Panc1 (cell line): ENCODE measurements at regions not wholly inside any gene's neighbourhood (a gene's known extent, or its start where the extent isn't known, plus 50 kb on each side); places are given as distances from the start of the nearest gene placed in this dataset.

Experiments
- ATAC-seq: fragments of 200-7000 bp; cut with Tn5 transposase; 2 replicates; pipeline ENCODE4 v1.9.1; 2020; ENCODE audit warnings: mild to moderate bottlenecking, moderate library complexity
- BruUV-seq: library from RNA; stranded (reverse); fragments of 400-500 nt; replicated peaks from 2 replicates; lab custom pipeline; 2021; lab: Mats Ljungman, UMichigan
- CTCF ChIA-PET: fragments of 300-600 bp; sonication (Branson Sonifier 250); formaldehyde crosslinking; loops from one replicate; lab custom pipeline; 2022; ENCODE audit warnings: antibody characterized with exemption; lab: Charles Lee
- POLR2A ChIA-PET: fragments of 300-600 bp; sonication (Branson Sonifier 250); formaldehyde crosslinking; loops from one replicate; lab custom pipeline; 2022; ENCODE audit warnings: antibody characterized with exemption; lab: Charles Lee
- DNase-seq: peaks from one replicate; pipeline ENCODE4 v3.0.0-alpha.2; 2010; ENCODE audit warnings: low read depth, low spot score
- H3K27ac ChIP-seq: 2 replicates; pipeline ENCODE4 v1.5.1; 2011; ENCODE audit warnings: mild to moderate bottlenecking, low read length, inconsistent platforms
- H3K27me3 ChIP-seq: fragments of 200-500 bp; sonication (Bioruptor generic); 2 replicates; pipeline ENCODE4 v1.6.0; 2014; ENCODE audit warnings: low read length, inconsistent platforms; ENCODE audit not compliant: control insufficient read depth, insufficient read depth
- H3K36me3 ChIP-seq: fragments of 200-500 bp; sonication (Bioruptor generic); 2 replicates; pipeline ENCODE4 v1.5.1; 2014; ENCODE audit warnings: inconsistent platforms, mild to moderate bottlenecking, low read length, moderate library complexity; ENCODE audit not compliant: control insufficient read depth, insufficient read depth
- H3K4me1 ChIP-seq: 2 replicates; pipeline ENCODE4 v1.5.1; 2011; ENCODE audit warnings: inconsistent platforms, mild to moderate bottlenecking, low read length, moderate library complexity; ENCODE audit not compliant: control insufficient read depth, insufficient read depth
- H3K4me3 ChIP-seq, 2 experiments: 2 replicates each; pipeline ENCODE4 v1.5.1; 2011 to 2012; ENCODE audit warnings: low read depth in 2 of 2, low read length in 2 of 2, mild to moderate bottlenecking in 2 of 2, inconsistent platforms in 1 of 2, moderate library complexity in 1 of 2
- H3K9me3 ChIP-seq: fragments of 200-500 bp; sonication (Bioruptor generic); 2 replicates; pipeline ENCODE4 v1.5.1; 2014; ENCODE audit warnings: low read depth, mild to moderate bottlenecking, inconsistent platforms, low read length, moderate library complexity; ENCODE audit not compliant: control insufficient read depth, insufficient read depth
- POLR2AphosphoS5 ChIP-seq: IDR thresholded peaks from 2 replicates; pipeline ENCODE4 v1.6.1; 2012; ENCODE audit warnings: mild to moderate bottlenecking, low read depth, low read length, moderate library complexity
- REST ChIP-seq, 2 experiments: IDR thresholded peaks; 2 replicates each; pipeline ENCODE4 v1.6.1; 2011 to 2012; ENCODE audit warnings: low read depth in 2 of 2, control low read depth in 1 of 2, low read length in 1 of 2, mild to moderate bottlenecking in 1 of 2, moderate library complexity in 1 of 2; ENCODE audit not compliant: insufficient read depth in 1 of 2
- SIN3A ChIP-seq: IDR thresholded peaks from 2 replicates; pipeline ENCODE4 v1.6.1; 2012; ENCODE audit warnings: low read depth, mild to moderate bottlenecking, low read length, moderate library complexity, borderline replicate concordance; ENCODE audit not compliant: insufficient read depth
- TCF7L2 ChIP-seq: IDR thresholded peaks from 2 replicates; pipeline ENCODE4 v1.6.1; 2011; ENCODE audit warnings: mild to moderate bottlenecking, low read depth, low read length, inconsistent platforms
- in situ Hi-C: cut with HindIII; loops from 2 replicates; pipeline ENCODE4 v1.10.0; 2016; ENCODE audit warnings: low sequenced_read_pairs, low pct_unique_long_range_greater_than_20kb
- intact Hi-C: fragments of 100-400 bp; cut with micrococcal nuclease; formaldehyde crosslinking; loops from one replicate; pipeline ENCODE4 v1.10.0; 2022; ENCODE audit not compliant: unreplicated experiment
- TF ChIP-seq, protein P1 (sequence below): fragments of 450-650 bp; IDR thresholded peaks from 2 replicates; pipeline ENCODE4 v1.5.1; 2017; ENCODE audit warnings: mild to moderate bottlenecking

GRCh38 chr6:54029187-54029586, 82.1 kb upstream of the MLIP start:
- no peaks in the 10 kb centered on the region for H3K36me3 ChIP-seq
- H3K9me3 ChIP-seq, result no peaks in the 10 kb centered on the region
- DNase-seq, result no peak
- ATAC-seq, result no peak
- intact Hi-C loops, result no loop called here
- no peak for TF ChIP-seq REST (IDR thresholded peaks at IDR 0.05; ENCODE audit: insufficient read depth in 1 of 2, low read depth in 2 of 2, low read length in 1 of 2)
- no peak for TF ChIP-seq SIN3A
- TF ChIP-seq POLR2AphosphoS5, result no peak
- TF ChIP-seq TCF7L2, result no peak
- TF ChIP-seq, protein P1, sequence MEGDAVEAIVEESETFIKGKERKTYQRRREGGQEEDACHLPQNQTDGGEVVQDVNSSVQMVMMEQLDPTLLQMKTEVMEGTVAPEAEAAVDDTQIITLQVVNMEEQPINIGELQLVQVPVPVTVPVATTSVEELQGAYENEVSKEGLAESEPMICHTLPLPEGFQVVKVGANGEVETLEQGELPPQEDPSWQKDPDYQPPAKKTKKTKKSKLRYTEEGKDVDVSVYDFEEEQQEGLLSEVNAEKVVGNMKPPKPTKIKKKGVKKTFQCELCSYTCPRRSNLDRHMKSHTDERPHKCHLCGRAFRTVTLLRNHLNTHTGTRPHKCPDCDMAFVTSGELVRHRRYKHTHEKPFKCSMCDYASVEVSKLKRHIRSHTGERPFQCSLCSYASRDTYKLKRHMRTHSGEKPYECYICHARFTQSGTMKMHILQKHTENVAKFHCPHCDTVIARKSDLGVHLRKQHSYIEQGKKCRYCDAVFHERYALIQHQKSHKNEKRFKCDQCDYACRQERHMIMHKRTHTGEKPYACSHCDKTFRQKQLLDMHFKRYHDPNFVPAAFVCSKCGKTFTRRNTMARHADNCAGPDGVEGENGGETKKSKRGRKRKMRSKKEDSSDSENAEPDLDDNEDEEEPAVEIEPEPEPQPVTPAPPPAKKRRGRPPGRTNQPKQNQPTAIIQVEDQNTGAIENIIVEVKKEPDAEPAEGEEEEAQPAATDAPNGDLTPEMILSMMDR, result no peak
- H3K4me1 ChIP-seq, result no peaks in the 10 kb centered on the region
- ChIA-PET POLR2A (no interaction called here), CTCF (no interaction called here)
- no peak overlapping the region for H3K4me3 ChIP-seq
- H3K27ac ChIP-seq, result no peak overlapping the region
- in situ Hi-C loops, result no loop called here
- BruUV-seq, result no TSS peak
- H3K27me3 ChIP-seq, result no peaks in the 10 kb centered on the region

DNA sequence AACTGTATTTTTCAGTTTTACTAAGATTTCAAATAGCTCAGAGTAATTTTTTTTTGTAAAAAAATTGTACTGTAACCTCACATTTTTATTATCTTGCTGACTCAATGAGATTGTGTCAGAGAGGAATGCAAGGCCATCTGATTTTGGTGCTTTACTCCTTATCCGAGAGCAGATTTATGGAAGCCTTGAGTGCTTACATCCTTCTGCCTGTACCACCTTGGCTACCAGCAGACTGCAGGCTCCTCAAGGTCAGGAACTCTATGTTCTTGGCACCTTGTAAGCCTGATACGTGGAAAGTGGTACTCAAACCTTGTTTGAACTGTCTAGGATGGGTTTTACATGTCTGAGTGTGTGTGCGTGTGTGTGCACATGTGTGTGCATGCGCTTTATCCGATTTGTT, 80.1 kb upstream of the MLIP start:
- H3K4me3 ChIP-seq, result no peak overlapping the region
- no peak overlapping the region for H3K27ac ChIP-seq
- BruUV-seq, result no TSS peak
- no peaks in the 10 kb centered on the region for H3K27me3 ChIP-seq
- POLR2A ChIA-PET, result no interaction called here
- CTCF ChIA-PET, result no interaction called here
- H3K9me3 ChIP-seq, result no peaks in the 10 kb centered on the region
- TF ChIP-seq, protein P1, result no peak
- TF ChIP-seq TCF7L2 (no peak), REST (IDR thresholded peaks at IDR 0.05; ENCODE audit: insufficient read depth in 1 of 2, low read depth in 2 of 2, low read length in 1 of 2) (no peak), POLR2AphosphoS5 (no peak), SIN3A (no peak)
- in situ Hi-C loops, result no loop called here
- intact Hi-C loops, result no loop called here
- ATAC-seq (no peak), DNase-seq (no peak)
- no peaks in the 10 kb centered on the region for H3K4me1 ChIP-seq
- H3K36me3 ChIP-seq, result no peaks in the 10 kb centered on the region
